GM20000 (cell line): ENCODE measurements at regions not wholly inside any gene's neighbourhood (a gene's known extent, or its start where the extent isn't known, plus 50 kb on each side); places are given as distances from the start of the nearest gene placed in this dataset.

ENCODE experiments used
- DNase-seq: peaks from one replicate; pipeline ENCODE4 v3.0.0; 2012; ENCODE audit warnings: low spot score
- CTCF ChIP-seq: IDR thresholded peaks from 2 replicates; pipeline ENCODE4 v1.5.1; 2012; ENCODE audit warnings: mild to moderate bottlenecking, control low read depth; ENCODE audit errors: extremely low read depth, missing control alignments

- TF ChIP-seq CTCF, result no peak
- DNase-seq, result no peak
These were observed 601.8 kb upstream of the ATXN7L3B start for GRCh38 chr12:73935817-73936216.

- no peak for DNase-seq
- no peak for TF ChIP-seq CTCF
These were observed 590.2 kb upstream of the ATXN7L3B start for GRCh38 chr12:73947326-73948026.

GRCh38 chr12:73950507-73950906 is 587.1 kb upstream of the ATXN7L3B start:
- DNase-seq, result no peak
- no peak for TF ChIP-seq CTCF

GRCh38 chr12:73951956-73952703 is 585.5 kb upstream of the ATXN7L3B start:
- TF ChIP-seq CTCF, result no peak
- DNase-seq, result no peak

- no peak for DNase-seq
These were observed 573.0 kb upstream of the ATXN7L3B start for GRCh38 chr12:73964641-73965040.

GRCh38 chr12:73973486-73973885 is 564.1 kb upstream of the ATXN7L3B start:
- no peak for DNase-seq
- no peak for TF ChIP-seq CTCF

More at GRCh38 chr12:73964641-73965040, 573.0 kb upstream of the ATXN7L3B start:
- no peak for TF ChIP-seq CTCF

GRCh38 chr12:73984552-73984951 is 553.1 kb upstream of the ATXN7L3B start:
- DNase-seq, result no peak
- TF ChIP-seq CTCF, result no peak
